Keratinocyte (primary cell): ENCODE measurements at regions not wholly inside any gene's neighbourhood (a gene's known extent, or its start where the extent isn't known, plus 50 kb on each side); places are given as distances from the start of the nearest gene placed in this dataset.

ENCODE experiments used
- DNase-seq: peaks from one replicate; pipeline ENCODE4 v3.0.0-alpha.2; 2011; ENCODE audit warnings: low read depth, missing footprints, low spot score
- FAIRE-seq: peaks from 2 replicates; lab custom pipeline; 2011; peaks lifted over from hg19 to GRCh38; lab: Jason Lieb, UNC
- H2AFZ ChIP-seq: 2 replicates; pipeline ENCODE4 v1.6.0; 2012; ENCODE audit warnings: low read length, control low read depth, inconsistent platforms; ENCODE audit not compliant: control insufficient read depth
- H3K27ac ChIP-seq: 2 replicates; pipeline ENCODE4 v1.5.1; 2011; ENCODE audit warnings: low read length; ENCODE audit not compliant: control insufficient read depth, insufficient read depth
- H3K27me3 ChIP-seq: 3 replicates; pipeline ENCODE4 v1.6.0; 2011; ENCODE audit warnings: low read length; ENCODE audit not compliant: control insufficient read depth, insufficient read depth; ENCODE audit errors: extremely low read depth
- H3K36me3 ChIP-seq, 2 experiments: 2 replicates in 1 of 2; 3 replicates in 1 of 2; pipeline ENCODE4 v1.5.1; 2011; ENCODE audit warnings: low read length in 2 of 2, mild to moderate bottlenecking in 1 of 2; ENCODE audit not compliant: control insufficient read depth in 2 of 2, insufficient read depth in 2 of 2; ENCODE audit errors: extremely low read depth in 1 of 2
- H3K4me1 ChIP-seq: 3 replicates; pipeline ENCODE4 v1.5.1; 2011; ENCODE audit warnings: low read length; ENCODE audit not compliant: control insufficient read depth, insufficient read depth; ENCODE audit errors: extremely low read depth
- H3K4me2 ChIP-seq: 3 replicates; pipeline ENCODE4 v1.6.0; 2011; ENCODE audit warnings: low read depth, low read length; ENCODE audit not compliant: control insufficient read depth, insufficient read depth; ENCODE audit errors: extremely low read depth
- H3K4me3 ChIP-seq, 3 experiments: fragments of 200-600 bp in 1 of 3; sonication (generic) in 1 of 3; 2 replicates in 2 of 3; 3 replicates in 1 of 3; pipeline ENCODE4 v1.5.1; 2011 to 2016; ENCODE audit warnings: low read length in 3 of 3, mild to moderate bottlenecking in 3 of 3, control low read depth in 2 of 3, inconsistent platforms in 1 of 3, low read depth in 1 of 3, mixed read lengths in 1 of 3, mixed run types in 1 of 3, moderate library complexity in 1 of 3; ENCODE audit not compliant: control insufficient read depth in 2 of 3, insufficient read depth in 2 of 3; ENCODE audit errors: extremely low read depth in 1 of 3
- H3K79me2 ChIP-seq: 2 replicates; pipeline ENCODE4 v1.6.0; 2012; ENCODE audit warnings: low read length; ENCODE audit not compliant: control insufficient read depth, insufficient read depth
- H3K9ac ChIP-seq: 3 replicates; pipeline ENCODE4 v1.6.0; 2011; ENCODE audit warnings: low read length; ENCODE audit not compliant: control insufficient read depth, insufficient read depth; ENCODE audit errors: extremely low read depth
- H3K9me1 ChIP-seq: 3 replicates; pipeline ENCODE4 v1.6.0; 2011; ENCODE audit warnings: low read length; ENCODE audit not compliant: control insufficient read depth, insufficient read depth; ENCODE audit errors: extremely low read depth
- H3K9me3 ChIP-seq: 2 replicates; pipeline ENCODE4 v1.5.1; 2012; ENCODE audit warnings: low read depth, low read length; ENCODE audit not compliant: control insufficient read depth
- H4K20me1 ChIP-seq: 3 replicates; pipeline ENCODE4 v1.6.0; 2011; ENCODE audit warnings: low read length; ENCODE audit not compliant: control insufficient read depth, insufficient read depth; ENCODE audit errors: extremely low read depth
- EZH2 ChIP-seq: IDR thresholded peaks from one replicate; pipeline ENCODE4 v1.6.1; 2012; ENCODE audit warnings: inconsistent platforms, mild to moderate bottlenecking, low read length, moderate library complexity
- dilution Hi-C: fragments of 300-500 bp; cut with MboI; formaldehyde crosslinking; loops from one replicate; pipeline ENCODE4 v1.7.0; 2020; ENCODE audit warnings: low sequenced_read_pairs; ENCODE audit not compliant: extremely low pct_ligation_motif_present
- TF ChIP-seq, protein P1 (sequence below), 3 experiments: IDR thresholded peaks in 1 of 3; conservative IDR thresholded peaks in 1 of 3; optimal IDR thresholded peaks in 1 of 3; 2 replicates in 2 of 3; 3 replicates in 1 of 3; pipeline versions ENCODE3 to v1.5.1; 2011; ENCODE audit warnings: low read length in 3 of 3, mild to moderate bottlenecking in 3 of 3, moderate library complexity in 2 of 3, control low read depth in 1 of 3, inconsistent platforms in 1 of 3; ENCODE audit not compliant: insufficient read depth in 2 of 3; ENCODE audit errors: extremely low read depth in 1 of 3

DNA sequence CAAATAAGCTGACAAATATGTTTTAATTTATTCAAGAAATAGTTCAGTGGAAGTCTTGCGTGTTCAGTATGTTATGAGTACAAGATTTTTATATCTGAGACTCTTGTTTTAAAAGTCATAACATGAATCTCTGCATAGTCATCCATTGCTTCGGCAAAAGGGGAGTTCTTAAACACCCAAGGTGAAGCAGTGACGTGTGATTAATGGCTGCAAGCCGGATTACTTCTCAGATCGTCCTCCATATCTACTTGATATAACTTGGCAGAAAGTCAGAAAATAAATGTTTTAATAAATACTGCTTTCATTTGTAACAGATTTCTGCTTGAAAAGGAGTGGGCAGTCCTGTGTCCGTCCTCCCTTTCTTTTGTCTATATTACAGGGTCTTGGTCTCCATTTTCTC, 64.6 kb upstream of the IL15 start:
- H3K27ac ChIP-seq: no peak overlapping the region
- H3K27me3 ChIP-seq: no peaks in the 10 kb centered on the region
- H3K4me2 ChIP-seq: no peak overlapping the region
- TF ChIP-seq, protein P1, sequence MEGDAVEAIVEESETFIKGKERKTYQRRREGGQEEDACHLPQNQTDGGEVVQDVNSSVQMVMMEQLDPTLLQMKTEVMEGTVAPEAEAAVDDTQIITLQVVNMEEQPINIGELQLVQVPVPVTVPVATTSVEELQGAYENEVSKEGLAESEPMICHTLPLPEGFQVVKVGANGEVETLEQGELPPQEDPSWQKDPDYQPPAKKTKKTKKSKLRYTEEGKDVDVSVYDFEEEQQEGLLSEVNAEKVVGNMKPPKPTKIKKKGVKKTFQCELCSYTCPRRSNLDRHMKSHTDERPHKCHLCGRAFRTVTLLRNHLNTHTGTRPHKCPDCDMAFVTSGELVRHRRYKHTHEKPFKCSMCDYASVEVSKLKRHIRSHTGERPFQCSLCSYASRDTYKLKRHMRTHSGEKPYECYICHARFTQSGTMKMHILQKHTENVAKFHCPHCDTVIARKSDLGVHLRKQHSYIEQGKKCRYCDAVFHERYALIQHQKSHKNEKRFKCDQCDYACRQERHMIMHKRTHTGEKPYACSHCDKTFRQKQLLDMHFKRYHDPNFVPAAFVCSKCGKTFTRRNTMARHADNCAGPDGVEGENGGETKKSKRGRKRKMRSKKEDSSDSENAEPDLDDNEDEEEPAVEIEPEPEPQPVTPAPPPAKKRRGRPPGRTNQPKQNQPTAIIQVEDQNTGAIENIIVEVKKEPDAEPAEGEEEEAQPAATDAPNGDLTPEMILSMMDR (optimal IDR thresholded peaks at IDR 0.05 in 1 of 3, IDR thresholded peaks at IDR 0.05 in 1 of 3, conservative IDR thresholded peaks at IDR 0.05 in 1 of 3; ENCODE audit: extremely low read depth in 1 of 3, insufficient read depth in 2 of 3, low read length in 3 of 3): no peak
- no peak for TF ChIP-seq EZH2
- no peak overlapping the region for H2AFZ ChIP-seq
- H3K4me3 ChIP-seq: no peak overlapping the region
- H3K9me3 ChIP-seq: no peaks in the 10 kb centered on the region
- no peaks in the 10 kb centered on the region for H3K4me1 ChIP-seq
- no peaks in the 10 kb centered on the region for H3K9me1 ChIP-seq
- no peaks in the 10 kb centered on the region for H3K36me3 ChIP-seq
- H3K9ac ChIP-seq: no peak overlapping the region
- dilution Hi-C loops: no loop called here
- H4K20me1 ChIP-seq: no peaks in the 10 kb centered on the region
- no peak for FAIRE-seq
- no peaks in the 10 kb centered on the region for H3K79me2 ChIP-seq
- no peak for DNase-seq

DNA sequence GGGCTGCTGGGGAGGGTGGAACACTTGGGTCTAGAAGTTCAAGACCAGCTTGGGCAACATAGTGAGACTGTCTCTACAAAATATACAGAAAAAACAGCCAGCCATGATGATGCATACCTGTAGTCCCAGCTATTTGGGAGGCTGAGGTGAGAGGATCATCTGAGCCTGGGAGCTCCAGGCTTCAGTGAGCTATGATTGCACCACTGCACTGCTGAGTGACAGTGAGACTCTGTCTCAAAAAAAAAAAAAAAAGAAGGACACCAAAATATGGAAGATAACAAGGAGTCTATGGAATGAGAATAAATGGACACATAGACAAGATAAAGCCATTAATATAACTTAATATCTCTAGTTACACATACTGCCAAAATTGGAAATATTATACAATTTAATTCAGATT, 62.7 kb upstream of the IL15 start:
- TF ChIP-seq, protein P1 (optimal IDR thresholded peaks at IDR 0.05 in 1 of 3, IDR thresholded peaks at IDR 0.05 in 1 of 3, conservative IDR thresholded peaks at IDR 0.05 in 1 of 3; ENCODE audit: extremely low read depth in 1 of 3, insufficient read depth in 2 of 3, low read length in 3 of 3): no peak
- no peak overlapping the region for H3K27ac ChIP-seq
- H3K4me1 ChIP-seq: no peaks in the 10 kb centered on the region
- no peaks in the 10 kb centered on the region for H3K27me3 ChIP-seq
- H4K20me1 ChIP-seq: no peaks in the 10 kb centered on the region
- H3K36me3 ChIP-seq: no peaks in the 10 kb centered on the region
- no peak overlapping the region for H2AFZ ChIP-seq
- no peaks in the 10 kb centered on the region for H3K9me3 ChIP-seq
- dilution Hi-C loops: no loop called here
- H3K79me2 ChIP-seq: no peaks in the 10 kb centered on the region
- DNase-seq (no peak), FAIRE-seq (no peak)
- no peak overlapping the region for H3K4me3 ChIP-seq
- no peaks in the 10 kb centered on the region for H3K9me1 ChIP-seq
- H3K4me2 ChIP-seq: no peak overlapping the region
- H3K9ac ChIP-seq: no peak overlapping the region
